GM12873 (cell line): ENCODE measurements at regions not wholly inside any gene's neighbourhood (a gene's known extent, or its start where the extent isn't known, plus 50 kb on each side); places are given as distances from the start of the nearest gene placed in this dataset.

Experiments
- CTCF ChIP-seq: IDR thresholded peaks from 2 replicates; pipeline ENCODE4 v1.5.1; 2012; ENCODE audit warnings: low read depth, mild to moderate bottlenecking, moderate library complexity, low read length, control low read depth; ENCODE audit not compliant: insufficient read depth; ENCODE audit errors: missing control alignments

GRCh38 chrX:55142206-55142918 lies 53.5 kb downstream of the PAGE2 start:
- TF ChIP-seq CTCF = no peak

DNA sequence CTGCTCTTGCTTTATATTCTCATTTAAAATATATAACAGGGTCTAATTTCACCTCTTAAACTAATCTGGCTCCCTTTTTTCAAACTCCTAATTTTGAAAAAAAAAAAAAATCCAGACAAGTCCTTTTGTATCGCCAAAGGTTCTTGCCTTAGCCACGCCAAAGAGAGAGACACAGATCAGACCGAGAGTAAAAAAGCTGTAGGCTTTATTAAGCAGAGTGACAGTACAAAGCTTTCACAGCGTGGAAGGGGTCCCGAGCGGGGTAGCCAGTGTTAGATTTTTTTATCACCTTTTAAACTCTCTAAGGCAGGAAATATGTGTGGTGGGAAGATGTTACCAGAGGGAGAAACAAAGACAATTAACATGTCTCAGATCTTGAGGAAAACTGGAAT lies 54.1 kb downstream of the PAGE2 start:
- TF ChIP-seq CTCF = no peak

DNA sequence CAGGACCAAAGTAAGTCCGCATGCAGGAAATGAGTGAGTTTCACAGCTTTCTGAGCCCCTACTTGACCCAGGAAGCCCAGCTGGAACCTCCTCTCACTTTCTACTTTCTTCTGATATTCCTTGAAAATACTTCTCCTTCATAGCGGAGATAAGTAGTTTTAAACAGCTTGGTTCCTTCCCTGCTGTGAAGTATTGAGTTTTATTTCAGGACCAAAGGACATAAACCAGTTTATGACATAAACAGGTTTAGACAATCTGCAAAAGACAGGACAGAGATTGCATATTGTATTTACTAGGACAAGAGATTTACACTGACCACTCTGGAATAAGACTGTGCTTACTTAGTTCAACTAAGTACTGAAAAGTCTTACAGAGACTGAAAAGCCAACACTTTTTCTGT lies 54.8 kb downstream of the PAGE2 start:
- no peak for TF ChIP-seq CTCF

- no peak for TF ChIP-seq CTCF
These were observed 55.9 kb downstream of the PAGE2 start for GRCh38 chrX:55144697-55145096.

GRCh38 chrX:55149242-55149641 lies 60.4 kb downstream of the PAGE2 start:
- TF ChIP-seq CTCF = no peak

DNA sequence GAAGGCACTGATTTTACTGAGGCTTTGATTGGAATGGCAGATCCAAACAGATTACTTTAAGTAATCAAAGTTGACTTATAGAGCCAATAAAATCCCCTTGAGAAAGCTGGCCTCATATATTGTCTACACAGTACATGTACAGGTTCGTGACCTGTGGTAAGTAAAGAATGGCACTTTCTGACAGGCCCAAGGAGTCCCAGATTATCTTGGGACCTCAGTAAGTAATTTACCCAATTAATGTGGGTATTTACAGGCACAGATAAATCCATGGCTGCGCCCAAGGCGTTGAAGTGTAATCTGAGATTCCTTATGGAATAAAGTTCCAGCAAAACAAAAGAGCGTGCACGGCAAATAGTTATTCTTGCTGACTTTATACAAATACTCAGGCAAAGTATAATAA lies 62.4 kb downstream of the PAGE2 start:
- no peak for TF ChIP-seq CTCF

GRCh38 chrX:55159551-55159950 lies 60.6 kb upstream of the PAGE5 start:
- no peak for TF ChIP-seq CTCF
